PC-3 (cell line): ENCODE measurements at regions not wholly inside any gene's neighbourhood (a gene's known extent, or its start where the extent isn't known, plus 50 kb on each side); places are given as distances from the start of the nearest gene placed in this dataset.

ENCODE experiments used
- CTCF ChIP-seq: fragments of 300-600 bp; sonication (generic); conservative IDR thresholded peaks from 2 replicates; pipeline ENCODE4 v1.5.1; 2017; ENCODE audit warnings: antibody characterized with exemption, low read depth, mild to moderate bottlenecking, low read length
- EZH2 ChIP-seq: fragments of 300-600 bp; sonication (generic); IDR thresholded peaks from one replicate; pipeline ENCODE4 v1.6.1; 2017; ENCODE audit warnings: antibody characterized with exemption, mild to moderate bottlenecking, low read length; ENCODE audit not compliant: unreplicated experiment
- EZH2phosphoT487 ChIP-seq: fragments of 300-600 bp; sonication (generic); IDR thresholded peaks from 2 replicates; pipeline ENCODE4 v1.6.1; 2018; ENCODE audit warnings: mild to moderate bottlenecking, antibody characterized with exemption, low read length, borderline replicate concordance

GRCh38 chr13:20297181-20297580 lies 65.1 kb upstream of the GJB6 start:
- TF ChIP-seq CTCF (no peak), EZH2 (no peak), EZH2phosphoT487 (no peak)
